HL-60 (cell line): ENCODE measurements at regions not wholly inside any gene's neighbourhood (a gene's known extent, or its start where the extent isn't known, plus 50 kb on each side); places are given as distances from the start of the nearest gene placed in this dataset.

Experiments
- DNase-seq, 2 experiments: peaks; one replicate each; pipeline ENCODE4 v3.0.0-alpha.2; 2010 to 2020; ENCODE audit warnings: low read depth in 1 of 2, low spot score in 1 of 2
- H3K27ac ChIP-seq: fragments of 250-450 bp; sonication (Bioruptor Pico); replicated peaks from 2 replicates; pipeline ENCODE4 v1.5.1; 2020; ENCODE audit warnings: mild to moderate bottlenecking, moderate library complexity
- H3K27me3 ChIP-seq: fragments of 250-450 bp; sonication (Bioruptor Pico); 2 replicates; pipeline ENCODE4 v1.5.1; 2021; ENCODE audit warnings: mild to moderate bottlenecking, moderate library complexity; ENCODE audit not compliant: insufficient read depth, poor library complexity, severe bottlenecking
- H3K4me3 ChIP-seq: replicated peaks from 2 replicates; pipeline ENCODE4 v1.5.1; 2011; ENCODE audit warnings: mild to moderate bottlenecking, control low read depth, low read length; ENCODE audit not compliant: insufficient read depth
- CTCF ChIP-seq: IDR thresholded peaks from one replicate; pipeline ENCODE4 v1.5.1; 2011; ENCODE audit warnings: low read length, control low read depth, inconsistent platforms; ENCODE audit not compliant: insufficient read depth
- GABPA ChIP-seq: IDR thresholded peaks from 2 replicates; pipeline ENCODE4 v1.6.1; 2012; ENCODE audit warnings: low read depth
- POLR2AphosphoS5 ChIP-seq: IDR thresholded peaks from 2 replicates; pipeline ENCODE4 v1.6.1; 2012; ENCODE audit warnings: low read depth
- SPI1 ChIP-seq: IDR thresholded peaks from 2 replicates; pipeline ENCODE4 v1.6.1; 2012; ENCODE audit warnings: low read depth, mild to moderate bottlenecking, borderline replicate concordance
- TF ChIP-seq, protein P1 (sequence below): IDR thresholded peaks from 2 replicates; pipeline ENCODE4 v1.6.1; 2012; ENCODE audit warnings: low read depth; ENCODE audit not compliant: insufficient replicate concordance

DNA sequence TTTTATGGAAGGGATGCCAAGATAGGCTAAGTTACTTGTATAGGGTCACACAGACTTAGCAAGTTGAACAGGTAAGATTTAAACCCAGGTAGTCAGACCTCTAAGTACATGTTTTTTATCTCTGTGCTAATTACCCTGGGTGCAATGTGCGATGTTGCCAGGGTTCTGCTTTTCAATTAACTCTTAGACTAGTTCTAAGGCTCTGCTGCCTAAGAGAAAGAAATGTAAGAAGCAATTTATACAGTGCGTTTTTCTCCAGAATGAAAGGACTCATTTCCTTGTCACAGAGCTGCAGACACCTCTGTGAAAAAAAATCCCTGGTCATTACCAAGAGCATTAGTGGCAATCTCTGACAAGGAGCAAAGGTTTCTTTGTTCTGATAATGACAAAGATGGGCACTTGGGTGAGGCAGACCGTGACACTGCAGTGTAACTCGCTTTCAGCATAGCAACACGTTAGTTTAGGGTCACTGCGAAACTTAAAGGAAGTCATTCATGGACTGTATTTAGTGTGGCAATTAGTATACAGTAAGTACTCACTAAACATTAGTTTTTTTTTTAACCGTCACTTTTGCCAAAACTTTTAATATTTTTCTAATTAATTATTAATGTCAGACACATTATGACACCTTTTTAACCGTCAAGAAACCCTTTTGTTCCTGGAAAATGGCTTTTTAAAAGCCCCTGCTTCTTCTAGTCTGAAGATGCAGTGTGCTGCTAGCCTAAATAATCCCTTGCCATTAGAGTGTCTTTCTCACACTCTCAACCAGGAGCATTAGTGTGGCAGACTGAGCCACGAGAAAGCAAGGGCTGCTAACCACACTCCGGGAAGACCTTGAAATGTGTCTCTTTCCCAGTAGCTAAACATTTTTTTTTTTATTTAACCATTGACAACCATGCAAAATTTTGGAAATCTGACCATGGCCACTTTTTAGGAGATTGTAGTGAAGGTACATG lies 520.0 kb upstream of the C9orf72 start:
- H3K27ac ChIP-seq = no peak overlapping the region
- H3K4me3 ChIP-seq = no peak overlapping the region
- TF ChIP-seq, protein P1, sequence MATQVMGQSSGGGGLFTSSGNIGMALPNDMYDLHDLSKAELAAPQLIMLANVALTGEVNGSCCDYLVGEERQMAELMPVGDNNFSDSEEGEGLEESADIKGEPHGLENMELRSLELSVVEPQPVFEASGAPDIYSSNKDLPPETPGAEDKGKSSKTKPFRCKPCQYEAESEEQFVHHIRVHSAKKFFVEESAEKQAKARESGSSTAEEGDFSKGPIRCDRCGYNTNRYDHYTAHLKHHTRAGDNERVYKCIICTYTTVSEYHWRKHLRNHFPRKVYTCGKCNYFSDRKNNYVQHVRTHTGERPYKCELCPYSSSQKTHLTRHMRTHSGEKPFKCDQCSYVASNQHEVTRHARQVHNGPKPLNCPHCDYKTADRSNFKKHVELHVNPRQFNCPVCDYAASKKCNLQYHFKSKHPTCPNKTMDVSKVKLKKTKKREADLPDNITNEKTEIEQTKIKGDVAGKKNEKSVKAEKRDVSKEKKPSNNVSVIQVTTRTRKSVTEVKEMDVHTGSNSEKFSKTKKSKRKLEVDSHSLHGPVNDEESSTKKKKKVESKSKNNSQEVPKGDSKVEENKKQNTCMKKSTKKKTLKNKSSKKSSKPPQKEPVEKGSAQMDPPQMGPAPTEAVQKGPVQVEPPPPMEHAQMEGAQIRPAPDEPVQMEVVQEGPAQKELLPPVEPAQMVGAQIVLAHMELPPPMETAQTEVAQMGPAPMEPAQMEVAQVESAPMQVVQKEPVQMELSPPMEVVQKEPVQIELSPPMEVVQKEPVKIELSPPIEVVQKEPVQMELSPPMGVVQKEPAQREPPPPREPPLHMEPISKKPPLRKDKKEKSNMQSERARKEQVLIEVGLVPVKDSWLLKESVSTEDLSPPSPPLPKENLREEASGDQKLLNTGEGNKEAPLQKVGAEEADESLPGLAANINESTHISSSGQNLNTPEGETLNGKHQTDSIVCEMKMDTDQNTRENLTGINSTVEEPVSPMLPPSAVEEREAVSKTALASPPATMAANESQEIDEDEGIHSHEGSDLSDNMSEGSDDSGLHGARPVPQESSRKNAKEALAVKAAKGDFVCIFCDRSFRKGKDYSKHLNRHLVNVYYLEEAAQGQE = no peak
- TF ChIP-seq POLR2AphosphoS5 = no peak
- no peak for TF ChIP-seq CTCF
- TF ChIP-seq SPI1 = no peak
- no peaks in the 10 kb centered on the region for H3K27me3 ChIP-seq
- no peak for DNase-seq

- Histone ChIP-seq H3K27ac (no peak overlapping the region), H3K4me3 (no peak overlapping the region), H3K27me3 (no peaks in the 10 kb centered on the region)
- no peak for DNase-seq
- TF ChIP-seq CTCF (no peak), POLR2AphosphoS5 (no peak), SPI1 (no peak), GABPA (no peak)
- TF ChIP-seq, protein P1 = no peak
Observed at GRCh38 chr9:28101509-28101908, 528.2 kb upstream of the C9orf72 start.

DNA sequence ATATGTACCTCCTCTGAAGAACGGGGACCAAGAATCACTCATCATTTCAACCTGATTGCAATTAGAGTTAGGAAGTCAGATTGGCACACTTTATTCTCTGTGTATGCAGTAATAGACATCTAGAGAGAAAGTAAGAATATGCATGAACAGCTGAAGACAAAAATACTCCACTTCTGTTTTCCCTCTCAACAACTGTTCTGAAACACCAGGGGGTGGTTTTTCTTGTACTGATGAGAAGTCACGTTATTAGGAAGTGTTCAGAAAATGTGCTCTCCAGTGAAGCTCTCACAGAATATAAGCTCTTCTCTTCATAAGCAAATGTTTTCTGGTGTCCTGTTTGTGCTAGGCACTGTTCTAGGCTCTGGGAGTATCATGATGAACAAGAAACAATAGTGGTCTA lies 531.7 kb upstream of the C9orf72 start:
- Histone ChIP-seq H3K4me3 (no peak overlapping the region), H3K27ac (no peak overlapping the region), H3K27me3 (no peaks in the 10 kb centered on the region)
- TF ChIP-seq SPI1 = no peak
- TF ChIP-seq CTCF = no peak
- TF ChIP-seq, protein P1 = no peak
- no peak for TF ChIP-seq POLR2AphosphoS5
- no peak for TF ChIP-seq GABPA
- DNase-seq = no peak
